ENCODE measurements at regions not wholly inside any gene's neighbourhood (a gene's known extent, or its start where the extent isn't known, plus 50 kb on each side); places are given as distances from the start of the nearest gene placed in this dataset.

DNA sequence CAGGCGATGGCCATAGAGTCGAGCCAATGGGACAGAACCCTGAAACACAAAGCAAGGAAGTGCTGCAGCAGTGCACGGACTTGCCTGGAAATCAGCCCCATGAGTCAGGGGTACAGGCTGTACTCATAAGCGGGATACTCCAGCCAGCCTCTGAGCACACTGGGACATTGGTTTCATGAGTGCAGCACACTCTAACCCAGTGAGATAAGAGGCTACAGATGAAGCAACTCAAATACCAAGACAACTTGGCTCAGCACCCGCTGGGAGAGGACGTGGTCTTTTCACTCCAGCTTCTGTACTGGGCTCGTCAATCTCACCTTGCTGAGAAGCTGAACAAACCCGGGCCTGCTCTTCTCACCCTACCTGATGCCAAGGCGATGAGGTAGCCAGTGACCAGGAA is 98.2 kb downstream of the AXIN2 start:
- Mint-ChIP-seq H3K9me3 (no peaks in the 10 kb centered on the region), H3K4me3 (no peak overlapping the region), H3K4me1 (peaks cover 20% of the 10 kb centered on the region), H3K27me3 (ENCODE audit: insufficient read depth) (no peaks in the 10 kb centered on the region), H3K36me3 (ENCODE audit: low read depth) (no peaks in the 10 kb centered on the region), H3K27ac (no peak overlapping the region)
- Histone ChIP-seq H3K9ac (ENCODE audit: extremely low read depth, low read length, poor library complexity, severe bottlenecking) (no peak overlapping the region), H3K36me3 (ENCODE audit: control insufficient read depth, insufficient read depth, low read length) (no peaks in the 10 kb centered on the region), H3K27me3 (ENCODE audit: control insufficient read depth, insufficient read depth, low read length, poor library complexity, severe bottlenecking) (no peaks in the 10 kb centered on the region), H3K9me3 (ENCODE audit: control insufficient read depth, low read length) (no peaks in the 10 kb centered on the region), H3K27ac (ENCODE audit: low read depth, low read length) (no peak overlapping the region), H3K4me1 (ENCODE audit: control insufficient read depth, insufficient read depth, low read length) (peaks cover 8% of the 10 kb centered on the region), H3K4me3 (ENCODE audit: low read length) (no peak overlapping the region)
- 93% methylated on average over 7 to 9 of the region's 9 CpGs for WGBS, 2 experiments (ENCODE audit: insufficient coverage in 1 of 2, insufficient read length in 1 of 2)
- TF ChIP-seq, protein P1, sequence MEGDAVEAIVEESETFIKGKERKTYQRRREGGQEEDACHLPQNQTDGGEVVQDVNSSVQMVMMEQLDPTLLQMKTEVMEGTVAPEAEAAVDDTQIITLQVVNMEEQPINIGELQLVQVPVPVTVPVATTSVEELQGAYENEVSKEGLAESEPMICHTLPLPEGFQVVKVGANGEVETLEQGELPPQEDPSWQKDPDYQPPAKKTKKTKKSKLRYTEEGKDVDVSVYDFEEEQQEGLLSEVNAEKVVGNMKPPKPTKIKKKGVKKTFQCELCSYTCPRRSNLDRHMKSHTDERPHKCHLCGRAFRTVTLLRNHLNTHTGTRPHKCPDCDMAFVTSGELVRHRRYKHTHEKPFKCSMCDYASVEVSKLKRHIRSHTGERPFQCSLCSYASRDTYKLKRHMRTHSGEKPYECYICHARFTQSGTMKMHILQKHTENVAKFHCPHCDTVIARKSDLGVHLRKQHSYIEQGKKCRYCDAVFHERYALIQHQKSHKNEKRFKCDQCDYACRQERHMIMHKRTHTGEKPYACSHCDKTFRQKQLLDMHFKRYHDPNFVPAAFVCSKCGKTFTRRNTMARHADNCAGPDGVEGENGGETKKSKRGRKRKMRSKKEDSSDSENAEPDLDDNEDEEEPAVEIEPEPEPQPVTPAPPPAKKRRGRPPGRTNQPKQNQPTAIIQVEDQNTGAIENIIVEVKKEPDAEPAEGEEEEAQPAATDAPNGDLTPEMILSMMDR (conservative IDR thresholded peaks at IDR 0.05) = no peak
- DNase-seq = no peak

DNA sequence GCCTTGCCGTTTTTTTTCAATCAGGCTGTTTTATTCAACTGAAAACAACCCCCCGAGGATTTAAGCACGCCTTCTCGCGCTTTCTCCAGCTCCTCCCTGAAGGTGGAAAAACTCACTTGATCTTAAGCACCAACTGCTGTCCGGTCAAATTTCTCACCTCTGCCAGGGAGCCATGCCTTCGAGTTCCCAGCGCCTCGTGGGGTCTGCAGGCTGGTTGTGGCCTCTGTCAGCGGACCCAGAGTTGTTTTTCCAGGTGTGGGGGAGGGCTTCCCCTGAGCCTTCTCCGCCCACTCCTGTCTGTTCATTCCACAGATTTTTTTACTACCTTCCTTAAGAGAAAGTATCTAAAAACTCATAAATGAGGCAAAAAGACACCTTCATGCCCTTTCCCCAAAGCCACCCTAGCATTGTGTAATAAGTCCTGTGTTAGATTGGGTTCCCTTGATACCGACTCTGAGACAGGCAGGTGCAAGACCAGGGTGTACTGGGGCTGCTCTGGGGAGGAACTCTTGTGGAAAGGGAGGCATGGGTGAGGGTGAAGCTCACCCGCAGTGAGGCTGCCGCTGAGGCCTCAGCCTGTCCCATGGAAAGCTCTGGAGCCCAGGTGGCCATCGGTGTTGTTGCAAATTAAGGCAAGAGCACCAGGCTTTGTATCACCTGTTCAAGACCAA is 101.6 kb downstream of the AXIN2 start:
- Mint-ChIP-seq H3K4me1 (peaks cover 40% of the 10 kb centered on the region), H3K27ac (no peak overlapping the region), H3K9me3 (no peaks in the 10 kb centered on the region), H3K27me3 (ENCODE audit: insufficient read depth) (no peaks in the 10 kb centered on the region), H3K4me3 (no peak overlapping the region), H3K36me3 (ENCODE audit: low read depth) (no peaks in the 10 kb centered on the region)
- no peak overlapping the region for H3K9ac ChIP-seq (ENCODE audit: extremely low read depth, low read length, poor library complexity, severe bottlenecking)
- no peaks in the 10 kb centered on the region for H3K9me3 ChIP-seq (ENCODE audit: control insufficient read depth, low read length)
- WGBS, 2 experiments (ENCODE audit: insufficient coverage in 1 of 2, insufficient read length in 1 of 2) = 49 to 56% methylated on average over 6 to 15 of the region's 15 CpGs
- no peak overlapping the region for H3K27ac ChIP-seq (ENCODE audit: low read depth, low read length)
- no peak for DNase-seq
- peaks cover 8% of the 10 kb centered on the region for H3K4me1 ChIP-seq (ENCODE audit: control insufficient read depth, insufficient read depth, low read length)
- H3K27me3 ChIP-seq (ENCODE audit: control insufficient read depth, insufficient read depth, low read length, poor library complexity, severe bottlenecking) = no peaks in the 10 kb centered on the region
- H3K36me3 ChIP-seq (ENCODE audit: control insufficient read depth, insufficient read depth, low read length) = no peaks in the 10 kb centered on the region
- TF ChIP-seq, protein P1 (conservative IDR thresholded peaks at IDR 0.05) = no peak
- no peak overlapping the region for H3K4me3 ChIP-seq (ENCODE audit: low read length)

DNA sequence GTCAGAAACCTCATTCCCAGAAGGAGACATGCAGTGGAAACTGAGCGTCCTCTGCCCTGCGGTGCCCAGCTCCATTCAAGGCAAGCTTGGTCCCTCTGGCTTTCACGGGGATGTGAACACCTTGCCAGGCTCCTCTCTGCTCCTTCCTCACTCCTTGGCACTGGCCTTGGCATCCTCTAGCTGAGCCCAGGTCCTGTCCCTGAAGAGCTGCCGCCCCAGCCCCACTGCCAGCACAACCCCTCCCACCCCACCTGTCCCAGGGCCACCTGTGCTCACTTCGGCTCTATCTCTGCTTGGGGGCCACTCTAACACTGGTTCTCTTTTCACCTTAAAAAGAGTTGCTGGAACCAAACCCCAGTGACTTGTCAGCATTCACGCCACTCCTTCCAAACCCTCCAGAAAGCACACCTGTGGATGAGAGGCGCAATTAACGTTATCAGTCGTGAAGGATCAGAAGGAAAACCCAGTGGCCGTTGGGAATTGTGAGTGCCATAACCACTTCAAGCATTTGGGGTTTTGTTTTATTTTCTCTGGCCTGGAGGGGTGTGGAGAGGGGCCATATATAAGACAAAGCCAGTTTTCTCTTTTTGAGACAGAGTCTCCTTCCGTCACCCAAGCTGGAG is 103.7 kb downstream of the AXIN2 start:
- no peak for DNase-seq
- Histone ChIP-seq H3K36me3 (ENCODE audit: control insufficient read depth, insufficient read depth, low read length) (no peaks in the 10 kb centered on the region), H3K4me1 (ENCODE audit: control insufficient read depth, insufficient read depth, low read length) (peaks cover 11% of the 10 kb centered on the region), H3K4me3 (ENCODE audit: low read length) (no peak overlapping the region), H3K27ac (ENCODE audit: low read depth, low read length) (no peak overlapping the region), H3K27me3 (ENCODE audit: control insufficient read depth, insufficient read depth, low read length, poor library complexity, severe bottlenecking) (no peaks in the 10 kb centered on the region), H3K9me3 (ENCODE audit: control insufficient read depth, low read length) (no peaks in the 10 kb centered on the region), H3K9ac (ENCODE audit: extremely low read depth, low read length, poor library complexity, severe bottlenecking) (no peak overlapping the region)
- no peaks in the 10 kb centered on the region for H3K27me3 Mint-ChIP-seq (ENCODE audit: insufficient read depth)
- peaks cover 46% of the 10 kb centered on the region for H3K4me1 Mint-ChIP-seq
- WGBS, 2 experiments (ENCODE audit: insufficient coverage in 1 of 2, insufficient read length in 1 of 2) = 91 to 100% methylated on average over 5 to 11 of the region's 11 CpGs
- no peaks in the 10 kb centered on the region for H3K9me3 Mint-ChIP-seq
- TF ChIP-seq, protein P1 (conservative IDR thresholded peaks at IDR 0.05) = no peak
- H3K27ac Mint-ChIP-seq = no peak overlapping the region
- H3K4me3 Mint-ChIP-seq = no peak overlapping the region
- H3K36me3 Mint-ChIP-seq (ENCODE audit: low read depth) = no peaks in the 10 kb centered on the region

Measured in endodermal cell (in vitro differentiated cells).